ENCODE measurements at regions not wholly inside any gene's neighbourhood (a gene's known extent, or its start where the extent isn't known, plus 50 kb on each side); places are given as distances from the start of the nearest gene placed in this dataset.

DNA sequence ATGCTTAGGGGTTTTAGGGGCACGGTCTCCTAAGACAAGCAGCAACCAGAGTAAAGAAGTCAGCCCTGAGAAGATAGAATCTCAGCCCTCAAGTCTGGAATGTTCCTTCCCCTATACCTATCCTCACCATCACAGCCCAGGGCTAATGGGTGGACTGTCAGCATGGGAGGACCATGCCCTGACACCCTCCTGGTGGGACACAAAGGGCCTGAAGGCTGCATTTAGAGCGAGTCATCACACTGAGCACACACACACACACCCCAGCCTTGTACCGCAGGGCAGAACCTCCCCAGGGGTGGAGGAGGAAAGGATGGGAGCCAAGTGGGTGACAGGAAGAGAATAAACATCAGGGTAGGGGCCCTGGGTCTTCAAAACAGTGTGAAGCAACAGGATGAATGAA lies 174.8 kb upstream of the SERP2 start:
- Histone ChIP-seq H3K4me3 (ENCODE audit: insufficient read depth, low read depth, low read length, poor library complexity, severe bottlenecking) (no peak overlapping the region), H3K27me3 (replicated peaks; ENCODE audit: control insufficient read depth, insufficient read depth, low read length, poor library complexity, severe bottlenecking) (no peaks in the 10 kb centered on the region), H3K4me1 (ENCODE audit: control insufficient read depth, insufficient read depth, low read length, poor library complexity, severe bottlenecking) (peaks cover 5% of the 10 kb centered on the region), H3K27ac (ENCODE audit: insufficient read depth, low read length, poor library complexity, severe bottlenecking) (no peak overlapping the region), H3K36me3 (ENCODE audit: control insufficient read depth, insufficient read depth, low read length) (no peaks in the 10 kb centered on the region), H3K9me3 (ENCODE audit: control insufficient read depth, low read length) (no peaks in the 10 kb centered on the region)
- no peak for DNase-seq

DNA sequence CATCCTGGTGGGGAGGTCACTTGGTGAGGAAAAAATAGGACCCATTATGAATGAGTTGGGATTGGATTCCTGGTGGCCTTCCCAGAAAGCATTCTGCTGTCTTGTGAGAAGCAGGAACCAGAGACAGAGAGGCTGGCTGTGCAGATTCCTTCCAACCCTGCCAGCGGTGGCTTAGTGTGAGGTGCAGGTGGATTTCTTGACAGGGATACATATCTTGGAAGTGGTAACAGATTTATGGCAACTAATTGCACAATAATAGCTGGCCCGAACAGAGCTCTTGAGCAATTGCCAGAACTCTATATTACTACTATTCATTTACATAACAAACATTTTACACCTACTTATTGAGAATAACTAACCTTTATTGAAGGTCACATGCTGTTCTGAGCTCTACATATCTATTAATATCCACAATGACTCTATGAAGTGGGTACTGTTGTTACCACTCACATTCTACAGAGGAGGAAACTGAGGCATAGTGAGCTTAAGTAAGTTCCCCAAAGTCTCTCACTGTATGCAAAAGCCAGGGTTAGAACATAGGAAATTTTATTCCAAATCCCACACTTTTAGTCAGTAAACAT lies 173.9 kb upstream of the SERP2 start:
- Histone ChIP-seq H3K4me1 (ENCODE audit: control insufficient read depth, insufficient read depth, low read length, poor library complexity, severe bottlenecking) (peaks cover 5% of the 10 kb centered on the region), H3K36me3 (ENCODE audit: control insufficient read depth, insufficient read depth, low read length) (no peaks in the 10 kb centered on the region), H3K4me3 (ENCODE audit: insufficient read depth, low read depth, low read length, poor library complexity, severe bottlenecking) (no peak overlapping the region)

DNA sequence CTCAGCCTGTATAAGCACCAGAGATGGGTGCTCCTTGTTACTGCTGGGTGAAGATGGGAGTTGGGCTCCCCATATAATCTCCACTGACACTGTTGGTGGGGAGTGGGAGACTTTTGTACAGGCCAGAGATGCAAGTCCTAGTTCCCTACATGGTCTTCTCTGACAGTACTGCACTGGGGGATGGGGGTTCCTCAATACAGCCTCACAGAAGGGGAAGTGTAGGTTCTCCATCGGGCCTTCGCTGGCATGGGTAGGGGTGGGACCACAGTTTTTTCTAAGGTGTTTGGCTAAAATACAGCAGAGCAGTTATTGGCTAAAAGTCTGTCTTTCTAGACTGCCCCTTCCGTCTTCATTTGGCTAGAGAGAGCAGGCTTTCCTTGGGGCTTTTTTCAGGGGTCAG lies 167.2 kb upstream of the SERP2 start:
- no peak overlapping the region for H3K27ac ChIP-seq (ENCODE audit: insufficient read depth, low read length, poor library complexity, severe bottlenecking)
- no peaks in the 10 kb centered on the region for H3K9me3 ChIP-seq (ENCODE audit: control insufficient read depth, low read length)
- DNase-seq: no peak
- H3K36me3 ChIP-seq (ENCODE audit: control insufficient read depth, insufficient read depth, low read length): no peaks in the 10 kb centered on the region
- no peaks in the 10 kb centered on the region for H3K27me3 ChIP-seq (replicated peaks; ENCODE audit: control insufficient read depth, insufficient read depth, low read length, poor library complexity, severe bottlenecking)
- no peaks in the 10 kb centered on the region for H3K4me1 ChIP-seq (ENCODE audit: control insufficient read depth, insufficient read depth, low read length, poor library complexity, severe bottlenecking)
- H3K4me3 ChIP-seq (ENCODE audit: insufficient read depth, low read depth, low read length, poor library complexity, severe bottlenecking): no peak overlapping the region

More for the DNA sequence above, 173.9 kb upstream of the SERP2 start:
- Histone ChIP-seq H3K9me3 (ENCODE audit: control insufficient read depth, low read length) (no peaks in the 10 kb centered on the region), H3K27me3 (replicated peaks; ENCODE audit: control insufficient read depth, insufficient read depth, low read length, poor library complexity, severe bottlenecking) (no peaks in the 10 kb centered on the region), H3K27ac (ENCODE audit: insufficient read depth, low read length, poor library complexity, severe bottlenecking) (no peak overlapping the region)
- no peak for DNase-seq

DNA sequence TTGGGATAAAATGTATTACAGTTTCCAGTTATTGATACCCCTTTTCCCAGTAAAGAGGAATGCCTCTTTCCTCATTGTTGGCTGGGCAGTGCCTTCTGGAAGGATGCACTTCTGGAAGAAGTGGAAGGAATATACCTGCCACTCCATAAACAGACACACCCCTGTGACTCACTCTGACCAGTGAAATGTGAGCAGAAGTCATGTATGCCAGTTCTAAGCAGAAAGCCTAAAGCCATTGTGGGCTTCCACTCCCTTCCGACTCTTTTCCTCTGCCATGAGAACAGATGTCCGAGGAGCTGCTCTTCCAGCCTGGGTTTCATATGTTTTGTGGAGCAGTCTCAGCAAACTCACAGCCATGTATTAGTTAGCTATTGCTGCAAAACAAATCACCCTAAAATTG lies 166.1 kb upstream of the SERP2 start:
- DNase-seq: no peak
- Histone ChIP-seq H3K27me3 (replicated peaks; ENCODE audit: control insufficient read depth, insufficient read depth, low read length, poor library complexity, severe bottlenecking) (no peaks in the 10 kb centered on the region), H3K4me1 (ENCODE audit: control insufficient read depth, insufficient read depth, low read length, poor library complexity, severe bottlenecking) (no peaks in the 10 kb centered on the region), H3K36me3 (ENCODE audit: control insufficient read depth, insufficient read depth, low read length) (no peaks in the 10 kb centered on the region), H3K27ac (ENCODE audit: insufficient read depth, low read length, poor library complexity, severe bottlenecking) (no peak overlapping the region), H3K4me3 (ENCODE audit: insufficient read depth, low read depth, low read length, poor library complexity, severe bottlenecking) (no peak overlapping the region), H3K9me3 (ENCODE audit: control insufficient read depth, low read length) (no peaks in the 10 kb centered on the region)

DNA sequence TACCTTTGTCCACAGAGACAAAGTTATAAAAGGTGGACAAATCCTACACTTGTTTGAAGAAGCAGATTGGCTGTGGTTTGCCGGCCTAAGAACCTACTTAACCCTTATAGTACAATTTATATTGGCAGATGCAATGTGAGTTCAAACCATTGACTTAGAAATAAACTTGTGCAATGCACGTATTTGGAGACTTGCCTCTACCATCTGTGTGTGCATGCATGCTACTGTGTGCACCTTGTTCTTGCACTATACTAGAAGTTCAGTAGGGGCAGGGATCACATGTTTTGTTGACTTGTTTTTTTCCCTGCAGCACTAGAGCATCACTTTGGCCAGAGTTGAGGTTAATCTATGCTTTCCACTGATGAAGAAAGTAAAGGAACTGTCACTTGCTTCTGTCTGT lies 163.1 kb upstream of the SERP2 start:
- no peaks in the 10 kb centered on the region for H3K9me3 ChIP-seq (ENCODE audit: control insufficient read depth, low read length)
- DNase-seq: no peak
- no peaks in the 10 kb centered on the region for H3K36me3 ChIP-seq (ENCODE audit: control insufficient read depth, insufficient read depth, low read length)
- no peaks in the 10 kb centered on the region for H3K4me1 ChIP-seq (ENCODE audit: control insufficient read depth, insufficient read depth, low read length, poor library complexity, severe bottlenecking)
- no peak overlapping the region for H3K27ac ChIP-seq (ENCODE audit: insufficient read depth, low read length, poor library complexity, severe bottlenecking)
- no peak overlapping the region for H3K4me3 ChIP-seq (ENCODE audit: insufficient read depth, low read depth, low read length, poor library complexity, severe bottlenecking)
- no peaks in the 10 kb centered on the region for H3K27me3 ChIP-seq (replicated peaks; ENCODE audit: control insufficient read depth, insufficient read depth, low read length, poor library complexity, severe bottlenecking)

DNA sequence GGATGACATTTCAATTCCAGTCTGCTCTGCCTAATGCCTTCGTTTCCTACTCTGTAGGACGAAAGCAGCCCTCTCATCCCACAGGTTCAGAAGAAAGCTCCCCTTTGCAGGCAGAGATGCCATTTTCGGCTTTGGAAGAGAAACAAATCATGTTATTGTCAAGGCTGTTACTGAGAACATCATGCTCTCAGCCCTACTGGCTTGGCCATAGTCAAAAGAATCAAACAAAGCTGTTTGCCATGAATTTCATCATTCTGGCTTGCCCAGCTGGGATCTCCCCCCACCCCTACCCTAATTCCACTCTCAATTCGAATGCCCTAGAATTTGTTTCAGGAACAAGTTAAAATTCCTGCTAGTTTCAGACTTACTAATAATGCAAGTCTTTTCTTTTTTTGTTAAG lies 162.3 kb upstream of the SERP2 start:
- Histone ChIP-seq H3K4me3 (ENCODE audit: insufficient read depth, low read depth, low read length, poor library complexity, severe bottlenecking) (no peak overlapping the region), H3K9me3 (ENCODE audit: control insufficient read depth, low read length) (no peaks in the 10 kb centered on the region), H3K36me3 (ENCODE audit: control insufficient read depth, insufficient read depth, low read length) (no peaks in the 10 kb centered on the region), H3K4me1 (ENCODE audit: control insufficient read depth, insufficient read depth, low read length, poor library complexity, severe bottlenecking) (no peaks in the 10 kb centered on the region), H3K27me3 (replicated peaks; ENCODE audit: control insufficient read depth, insufficient read depth, low read length, poor library complexity, severe bottlenecking) (no peaks in the 10 kb centered on the region), H3K27ac (ENCODE audit: insufficient read depth, low read length, poor library complexity, severe bottlenecking) (no peak overlapping the region)
- DNase-seq: no peak

DNA sequence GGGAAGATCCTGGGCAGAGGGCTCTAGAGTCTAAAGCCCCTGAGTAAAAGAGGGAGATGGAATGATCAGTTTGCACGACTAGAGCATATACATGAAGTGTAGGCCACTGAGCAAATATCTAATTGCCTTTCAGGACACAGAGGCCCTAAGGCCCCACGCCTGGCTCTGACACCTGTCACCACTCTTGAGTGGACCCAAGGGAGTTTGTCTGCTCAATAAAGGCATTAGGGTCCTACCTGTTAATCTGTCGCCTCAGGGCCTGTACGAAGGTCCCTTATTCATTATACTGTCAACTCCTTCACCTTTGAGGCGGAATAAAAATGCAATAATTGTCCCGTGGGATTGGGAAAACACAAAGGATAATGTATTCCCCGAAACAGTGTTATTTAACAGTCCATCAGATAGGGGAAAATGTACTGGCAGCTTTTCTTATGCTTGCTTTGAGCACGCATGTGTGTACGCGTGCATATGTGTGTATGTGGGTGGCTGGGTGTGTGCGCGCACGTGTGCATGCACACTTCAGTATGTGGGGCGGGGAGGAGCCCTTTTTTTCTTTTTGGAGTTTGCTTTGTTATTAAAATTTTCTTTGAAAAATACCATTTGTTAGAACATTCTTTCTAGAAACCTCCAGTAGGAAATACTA lies 161.8 kb upstream of the SERP2 start:
- H3K36me3 ChIP-seq (ENCODE audit: control insufficient read depth, insufficient read depth, low read length): no peaks in the 10 kb centered on the region
- DNase-seq: no peak
- no peak overlapping the region for H3K4me3 ChIP-seq (ENCODE audit: insufficient read depth, low read depth, low read length, poor library complexity, severe bottlenecking)
- H3K27ac ChIP-seq (ENCODE audit: insufficient read depth, low read length, poor library complexity, severe bottlenecking): no peak overlapping the region
- H3K4me1 ChIP-seq (ENCODE audit: control insufficient read depth, insufficient read depth, low read length, poor library complexity, severe bottlenecking): no peaks in the 10 kb centered on the region
- no peaks in the 10 kb centered on the region for H3K27me3 ChIP-seq (replicated peaks; ENCODE audit: control insufficient read depth, insufficient read depth, low read length, poor library complexity, severe bottlenecking)
- H3K9me3 ChIP-seq (ENCODE audit: control insufficient read depth, low read length): no peaks in the 10 kb centered on the region

DNA sequence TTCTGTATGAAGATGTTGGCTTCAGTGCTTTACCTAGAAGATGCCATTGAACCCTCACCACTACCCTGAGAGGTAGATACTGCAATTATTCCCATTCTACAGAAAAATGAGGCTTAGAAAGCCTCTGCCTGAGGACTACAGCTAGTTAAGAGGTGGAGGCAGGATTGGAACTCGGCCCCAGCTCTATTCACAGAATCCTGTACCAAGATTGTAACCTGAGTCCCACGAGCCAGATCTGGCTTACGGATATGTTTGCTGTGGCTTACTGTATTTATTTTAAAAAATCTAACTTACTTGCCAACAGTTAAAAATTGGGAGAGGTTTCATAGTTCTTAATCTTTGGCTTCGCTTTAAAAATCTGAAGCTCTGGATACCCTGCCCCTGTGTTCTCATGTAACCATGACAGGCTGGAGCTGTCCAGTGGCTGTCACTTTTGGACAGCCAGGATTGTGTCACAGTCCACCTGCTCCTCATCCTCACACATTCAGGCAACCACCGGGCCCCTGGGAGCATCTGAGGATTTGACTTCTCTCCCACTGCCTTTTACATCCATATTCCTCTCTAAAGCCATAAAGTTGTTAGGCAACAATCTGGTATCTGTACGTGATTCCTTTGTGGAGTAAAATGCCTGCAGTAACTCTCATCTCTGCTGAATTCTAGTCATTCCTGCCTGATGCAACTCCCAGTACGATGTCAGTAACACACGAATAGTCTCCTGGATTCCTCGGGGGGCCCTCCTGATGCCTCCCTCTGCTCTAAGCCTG lies 160.8 kb upstream of the SERP2 start:
- Histone ChIP-seq H3K36me3 (ENCODE audit: control insufficient read depth, insufficient read depth, low read length) (no peaks in the 10 kb centered on the region), H3K4me3 (ENCODE audit: insufficient read depth, low read depth, low read length, poor library complexity, severe bottlenecking) (no peak overlapping the region), H3K27me3 (replicated peaks; ENCODE audit: control insufficient read depth, insufficient read depth, low read length, poor library complexity, severe bottlenecking) (no peaks in the 10 kb centered on the region), H3K9me3 (ENCODE audit: control insufficient read depth, low read length) (no peaks in the 10 kb centered on the region), H3K4me1 (ENCODE audit: control insufficient read depth, insufficient read depth, low read length, poor library complexity, severe bottlenecking) (no peaks in the 10 kb centered on the region), H3K27ac (ENCODE audit: insufficient read depth, low read length, poor library complexity, severe bottlenecking) (no peak overlapping the region)
- DNase-seq: no peak

DNA sequence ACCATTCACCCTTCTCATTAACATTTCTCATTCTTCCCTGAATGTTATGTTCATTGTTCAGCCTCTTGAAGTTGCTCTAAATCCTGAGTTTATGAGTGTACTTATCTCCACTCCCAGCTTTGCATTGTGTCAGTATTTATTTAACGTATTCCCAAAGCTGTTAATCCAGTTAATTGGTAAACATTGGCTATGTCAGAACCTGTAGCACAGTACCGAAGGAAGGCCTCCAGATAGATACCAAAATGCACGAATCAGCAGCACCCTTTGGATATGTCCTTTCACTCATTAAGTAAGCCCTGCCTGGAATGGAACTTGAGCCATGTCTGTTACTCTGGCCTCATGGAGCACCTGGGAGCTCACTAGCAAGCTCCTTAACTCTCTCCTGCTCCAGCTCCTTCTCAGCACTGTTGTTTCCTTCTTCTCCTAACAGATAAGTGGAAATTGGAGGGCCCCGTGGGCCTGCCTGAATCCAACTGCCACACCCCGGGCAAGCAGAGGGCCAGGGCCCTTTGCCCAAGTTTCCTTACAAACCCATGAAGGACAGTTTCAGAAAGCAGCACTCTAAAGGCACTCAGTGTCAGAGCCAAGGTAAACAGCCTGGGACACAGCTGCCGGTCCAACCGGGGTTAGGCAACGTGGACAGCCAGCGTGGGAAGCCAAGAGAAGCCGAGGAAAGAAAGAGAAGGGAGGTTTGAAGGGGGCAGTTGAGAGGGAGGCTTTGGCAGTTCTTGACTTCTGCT lies 155.0 kb upstream of the SERP2 start:
- Histone ChIP-seq H3K9me3 (ENCODE audit: control insufficient read depth, low read length) (no peaks in the 10 kb centered on the region), H3K27me3 (replicated peaks; ENCODE audit: control insufficient read depth, insufficient read depth, low read length, poor library complexity, severe bottlenecking) (no peaks in the 10 kb centered on the region), H3K36me3 (ENCODE audit: control insufficient read depth, insufficient read depth, low read length) (no peaks in the 10 kb centered on the region), H3K27ac (ENCODE audit: insufficient read depth, low read length, poor library complexity, severe bottlenecking) (no peak overlapping the region), H3K4me1 (ENCODE audit: control insufficient read depth, insufficient read depth, low read length, poor library complexity, severe bottlenecking) (no peaks in the 10 kb centered on the region), H3K4me3 (ENCODE audit: insufficient read depth, low read depth, low read length, poor library complexity, severe bottlenecking) (no peak overlapping the region)
- DNase-seq: no peak
